SH-SY5Y (cell line): ENCODE measurements at regions not wholly inside any gene's neighbourhood (a gene's known extent, or its start where the extent isn't known, plus 50 kb on each side); places are given as distances from the start of the nearest gene placed in this dataset.

ENCODE experiments used
- GATA2 ChIP-seq: IDR thresholded peaks from 2 replicates; pipeline ENCODE4 v1.6.1; 2011; ENCODE audit warnings: mild to moderate bottlenecking, low read depth, low read length
- GATA3 ChIP-seq: IDR thresholded peaks from 2 replicates; pipeline ENCODE4 v1.6.1; 2011; ENCODE audit warnings: low read depth, mild to moderate bottlenecking, low read length, moderate library complexity

DNA sequence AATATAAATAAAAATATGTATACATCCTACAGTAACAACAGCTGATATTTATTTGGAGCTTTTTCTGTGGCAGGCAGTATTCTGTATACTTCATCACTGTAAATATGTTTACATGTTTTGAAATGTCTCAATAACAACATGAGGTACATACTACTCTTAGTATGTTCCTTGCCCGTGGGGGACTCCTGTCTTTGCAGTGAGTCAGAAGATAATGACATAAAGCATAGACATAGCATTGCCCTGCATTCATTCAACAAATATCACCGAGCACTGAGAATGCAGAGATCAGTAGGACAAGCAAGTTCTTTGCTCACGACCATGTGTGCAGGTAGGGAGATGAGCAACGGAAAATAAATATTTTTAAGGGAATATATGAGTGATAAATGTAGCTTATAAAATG, 246.5 kb downstream of the LTN1 start:
- no peak for TF ChIP-seq GATA3
- no peak for TF ChIP-seq GATA2
